ENCODE measurements at regions not wholly inside any gene's neighbourhood (a gene's known extent, or its start where the extent isn't known, plus 50 kb on each side); places are given as distances from the start of the nearest gene placed in this dataset.

DNA sequence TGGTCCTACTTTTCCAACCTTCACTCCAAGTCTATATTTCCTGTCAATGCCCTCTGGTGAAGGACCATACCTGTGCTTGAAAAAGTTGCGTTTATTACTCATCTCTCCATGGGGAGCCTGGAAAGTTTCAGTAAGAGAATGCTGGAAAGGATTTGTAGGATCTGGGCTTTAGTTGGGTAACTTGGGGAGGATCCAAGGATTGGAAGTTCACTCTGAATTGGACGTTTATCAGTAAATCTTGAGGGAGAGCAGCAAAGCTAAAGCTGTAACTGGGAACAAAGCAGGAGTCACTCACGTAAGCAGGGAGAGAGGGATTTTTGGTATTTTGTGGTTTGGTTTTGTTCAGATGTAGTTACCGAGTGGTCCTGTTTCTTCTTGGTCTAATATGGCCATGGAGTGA, 51.4 kb upstream of the NPVF start:
- no peak for ATAC-seq
- DNase-seq (ENCODE audit: missing footprints) = no peak
- intact Hi-C loops (cut with DNase I) = no loop called here

DNA sequence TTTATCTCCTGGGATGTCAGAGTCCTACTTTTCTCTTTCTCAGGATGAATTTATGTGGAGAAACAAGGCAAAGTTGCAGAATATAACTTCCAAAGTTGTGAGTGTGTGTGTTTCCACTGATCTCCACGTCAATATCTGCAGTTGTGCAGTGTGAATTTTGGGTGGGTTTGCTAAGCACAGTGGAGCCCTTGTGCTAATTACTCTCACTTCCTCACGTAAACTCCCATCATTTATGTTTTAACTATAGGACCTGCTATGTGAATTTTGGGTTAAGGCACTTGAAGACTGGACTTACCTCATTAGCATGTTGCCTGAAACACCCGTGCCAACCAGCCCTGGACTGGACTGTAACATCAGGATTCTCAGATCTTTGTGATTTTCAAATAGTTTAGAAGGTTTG, 51.9 kb upstream of the NPVF start:
- DNase-seq (ENCODE audit: missing footprints) = no peak
- no peak for ATAC-seq
- intact Hi-C loops (cut with DNase I) = no loop called here

DNA sequence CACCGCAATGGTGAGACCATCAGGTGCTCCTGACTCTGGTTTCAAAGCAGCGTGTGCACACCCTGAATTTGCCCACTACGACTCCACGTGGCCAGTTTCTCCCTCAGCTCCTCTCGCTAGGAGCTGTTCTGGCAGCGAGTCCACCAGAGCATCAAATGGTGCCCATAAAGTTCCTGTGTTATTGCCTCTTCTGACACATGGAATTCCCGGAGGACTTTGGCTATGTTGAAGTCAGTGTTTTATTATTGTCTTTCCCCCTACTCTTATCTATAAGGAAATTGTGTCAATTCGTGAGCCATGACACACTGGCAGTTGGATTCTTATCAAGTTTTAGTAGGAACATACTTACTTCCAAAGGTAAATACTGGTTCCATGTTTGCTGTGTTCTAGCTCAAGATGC, 53.9 kb upstream of the NPVF start:
- intact Hi-C loops (cut with DNase I) = no loop called here
- DNase-seq (ENCODE audit: missing footprints) = no peak
- ATAC-seq = no peak

DNA sequence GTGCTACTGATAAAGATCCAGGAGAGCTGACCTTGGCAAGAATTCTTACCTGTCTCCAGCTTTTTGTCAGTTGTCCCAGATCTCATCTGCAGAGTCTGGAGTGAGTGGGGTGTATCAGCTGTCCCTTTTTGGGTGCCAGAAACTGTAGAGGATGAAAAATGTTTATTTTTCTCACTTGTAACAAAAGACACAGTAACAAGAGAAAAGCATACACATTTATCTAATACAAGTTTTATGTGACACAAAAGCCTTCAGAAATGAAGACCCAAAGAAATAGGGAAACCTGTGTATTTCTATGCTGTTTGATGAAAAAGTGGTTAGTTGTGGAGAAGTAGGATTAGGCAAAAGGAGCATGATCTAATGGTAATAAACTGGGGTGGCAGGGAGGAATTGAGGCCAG, 58.5 kb upstream of the NPVF start:
- DNase-seq (ENCODE audit: missing footprints) (no peak), ATAC-seq (no peak)
- intact Hi-C loops (cut with DNase I) = no loop called here

DNA sequence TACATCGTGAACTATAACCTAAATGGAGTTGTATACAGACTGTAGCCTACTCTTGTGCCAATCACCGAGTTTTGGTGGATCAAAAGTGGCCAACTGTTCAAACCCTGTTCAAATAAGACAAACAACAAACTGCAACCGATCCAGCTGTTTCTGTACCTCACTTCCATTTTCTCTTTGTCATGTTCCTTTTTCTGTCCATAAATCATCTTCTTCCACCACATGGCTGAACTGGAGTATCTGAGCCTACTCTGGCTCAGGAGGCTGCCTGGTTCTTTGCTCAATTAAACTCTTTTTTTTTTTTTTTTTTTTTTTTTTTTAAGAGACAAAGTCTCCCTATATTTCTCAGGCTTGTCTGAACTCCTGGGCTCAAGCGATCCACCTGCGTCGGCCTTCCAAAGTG, 59.0 kb upstream of the NPVF start:
- intact Hi-C loops (cut with DNase I) = no loop called here
- ATAC-seq = no peak
- no peak for DNase-seq (ENCODE audit: missing footprints)

DNA sequence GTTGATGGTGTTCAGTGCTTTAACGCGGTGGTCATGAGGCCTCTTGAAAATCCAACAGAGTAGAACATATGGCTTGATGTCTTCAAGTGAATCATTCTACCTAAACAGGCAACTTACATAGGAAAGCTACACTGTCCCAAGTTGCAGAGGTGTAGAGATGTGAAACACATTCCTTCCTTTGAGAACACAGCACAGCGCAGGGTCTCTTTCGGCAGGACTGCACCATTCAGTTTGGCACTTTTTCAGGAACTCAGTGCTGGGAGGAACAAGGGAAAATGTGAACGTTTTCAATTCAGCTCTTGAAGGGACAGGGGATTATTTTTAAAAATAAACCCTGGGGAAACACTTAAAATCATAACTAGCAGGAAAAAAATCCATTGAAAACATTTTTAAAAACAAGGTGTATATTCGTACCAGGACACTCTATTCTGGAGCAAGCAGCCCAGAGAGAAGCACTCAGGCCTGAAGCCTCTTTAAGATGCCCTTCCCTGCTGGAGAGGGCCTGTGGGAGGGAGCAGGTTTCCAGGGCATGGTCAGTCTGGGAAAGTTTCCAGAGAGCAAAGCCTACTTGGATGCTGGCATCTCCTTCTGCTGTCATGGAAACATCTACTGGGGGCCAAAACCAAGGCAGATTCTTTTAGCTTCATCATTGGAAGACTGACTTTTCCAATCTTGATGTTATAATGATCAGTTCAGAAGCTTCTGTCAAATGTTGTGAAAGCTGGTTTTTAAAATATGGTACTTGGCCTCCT, 60.4 kb upstream of the NPVF start:
- intact Hi-C loops (cut with DNase I) = no loop called here
- ATAC-seq (peak; percentile 31), DNase-seq (ENCODE audit: missing footprints) (no peak)

DNA sequence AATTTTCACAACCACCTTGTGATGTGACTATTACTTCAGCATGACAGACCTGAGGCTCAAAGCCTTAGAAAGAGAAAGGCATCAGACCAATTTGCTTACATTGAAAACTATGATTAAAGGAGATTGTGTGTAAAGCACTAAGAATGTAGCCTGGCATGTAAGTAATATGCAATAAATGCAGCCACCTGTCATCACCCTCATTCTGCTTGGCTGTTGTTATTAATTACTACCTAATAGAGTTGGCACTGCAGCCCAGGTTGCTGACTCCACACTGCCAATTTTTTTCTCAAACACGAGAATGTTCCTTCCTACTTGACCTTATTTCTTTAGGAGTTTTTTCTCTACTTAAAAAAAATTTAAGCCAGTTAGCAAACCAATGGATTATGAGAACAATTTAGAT, 61.2 kb upstream of the NPVF start:
- intact Hi-C loops (cut with DNase I) = no loop called here
- DNase-seq (ENCODE audit: missing footprints) = no peak
- no peak for ATAC-seq

DNA sequence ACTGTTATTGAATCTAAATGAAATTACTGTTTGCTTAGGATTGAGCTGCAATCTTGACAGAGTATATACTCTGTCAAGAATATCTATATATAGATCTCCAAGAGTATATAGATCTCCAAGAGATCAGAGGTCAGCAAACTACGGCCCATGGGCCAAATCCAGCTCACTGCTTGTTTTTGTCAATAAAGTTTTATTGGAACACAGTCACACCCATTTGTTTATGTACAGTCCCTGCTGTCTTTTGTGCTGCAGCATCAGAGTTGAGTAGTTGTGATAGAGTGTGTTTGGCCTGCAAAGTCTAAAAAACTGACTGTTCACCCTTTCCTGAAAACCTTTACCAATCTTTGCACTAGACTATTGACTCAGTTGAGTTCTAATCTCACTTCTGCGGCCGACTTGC, 66.3 kb upstream of the NPVF start:
- intact Hi-C loops (cut with DNase I) = no loop called here
- no peak for DNase-seq (ENCODE audit: missing footprints)

DNA sequence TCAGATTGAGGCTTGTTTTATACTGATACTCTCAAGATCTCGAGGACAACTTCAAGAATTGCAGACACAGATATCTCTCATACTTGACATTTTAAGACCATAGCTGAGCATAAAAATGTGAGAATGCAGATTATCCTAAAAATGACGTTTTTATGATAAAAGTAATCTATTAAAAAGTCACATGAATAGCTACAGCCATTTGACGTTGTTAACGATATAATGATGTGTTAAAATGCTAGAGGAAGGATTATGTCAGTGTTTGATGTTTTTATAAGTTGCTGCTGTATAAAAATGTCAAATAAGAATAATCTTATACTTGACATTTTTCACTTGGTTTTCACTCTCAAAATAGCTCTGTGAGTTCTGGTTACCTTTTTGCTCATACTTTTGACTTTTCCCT, 67.1 kb upstream of the NPVF start:
- DNase-seq (ENCODE audit: missing footprints) (no peak), ATAC-seq (no peak)
- intact Hi-C loops (cut with DNase I) = no loop called here

More for the DNA sequence above, 66.3 kb upstream of the NPVF start:
- ATAC-seq = no peak

DNA sequence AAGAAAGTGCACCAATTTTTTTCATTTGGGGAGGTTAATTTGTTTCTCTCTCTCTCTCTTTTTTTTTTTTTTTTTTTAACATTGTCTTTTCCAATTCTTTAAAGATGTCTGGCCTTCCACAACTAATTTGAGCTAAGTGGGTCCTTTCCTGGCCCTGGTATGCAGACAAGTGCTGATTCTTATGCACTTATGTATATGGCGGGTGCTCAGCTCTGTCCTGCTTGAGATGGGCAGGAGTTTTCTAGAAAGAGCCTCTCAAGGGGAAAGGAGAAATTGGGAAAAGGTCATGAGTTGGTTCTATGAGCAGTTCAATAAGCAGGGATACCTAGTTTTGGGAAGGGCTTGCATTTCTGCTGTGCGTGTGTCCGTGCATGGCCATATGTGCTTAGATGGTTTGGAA, 67.8 kb upstream of the NPVF start:
- ATAC-seq (no peak), DNase-seq (ENCODE audit: missing footprints) (no peak)
- intact Hi-C loops (cut with DNase I) = no loop called here

DNA sequence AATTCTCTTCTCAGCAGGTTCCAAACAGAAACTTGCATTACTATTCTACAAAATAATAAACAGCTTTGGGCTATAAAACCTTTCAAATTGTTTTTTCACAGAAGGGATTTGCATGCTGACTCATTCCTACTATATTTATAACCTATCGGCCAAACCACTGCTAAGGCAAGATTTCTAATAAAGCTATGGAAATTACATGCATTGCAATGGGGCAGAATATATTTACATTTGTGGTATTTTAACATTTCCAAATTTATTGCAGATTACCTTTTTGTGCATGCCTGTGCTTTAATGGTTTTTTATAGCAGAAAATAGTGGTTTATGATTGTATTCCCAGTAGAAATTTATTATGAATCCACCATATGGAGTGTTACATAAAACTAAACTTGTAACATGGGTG, 69.0 kb upstream of the NPVF start:
- intact Hi-C loops (cut with DNase I) = no loop called here
- ATAC-seq = no peak
- no peak for DNase-seq (ENCODE audit: missing footprints)

DNA sequence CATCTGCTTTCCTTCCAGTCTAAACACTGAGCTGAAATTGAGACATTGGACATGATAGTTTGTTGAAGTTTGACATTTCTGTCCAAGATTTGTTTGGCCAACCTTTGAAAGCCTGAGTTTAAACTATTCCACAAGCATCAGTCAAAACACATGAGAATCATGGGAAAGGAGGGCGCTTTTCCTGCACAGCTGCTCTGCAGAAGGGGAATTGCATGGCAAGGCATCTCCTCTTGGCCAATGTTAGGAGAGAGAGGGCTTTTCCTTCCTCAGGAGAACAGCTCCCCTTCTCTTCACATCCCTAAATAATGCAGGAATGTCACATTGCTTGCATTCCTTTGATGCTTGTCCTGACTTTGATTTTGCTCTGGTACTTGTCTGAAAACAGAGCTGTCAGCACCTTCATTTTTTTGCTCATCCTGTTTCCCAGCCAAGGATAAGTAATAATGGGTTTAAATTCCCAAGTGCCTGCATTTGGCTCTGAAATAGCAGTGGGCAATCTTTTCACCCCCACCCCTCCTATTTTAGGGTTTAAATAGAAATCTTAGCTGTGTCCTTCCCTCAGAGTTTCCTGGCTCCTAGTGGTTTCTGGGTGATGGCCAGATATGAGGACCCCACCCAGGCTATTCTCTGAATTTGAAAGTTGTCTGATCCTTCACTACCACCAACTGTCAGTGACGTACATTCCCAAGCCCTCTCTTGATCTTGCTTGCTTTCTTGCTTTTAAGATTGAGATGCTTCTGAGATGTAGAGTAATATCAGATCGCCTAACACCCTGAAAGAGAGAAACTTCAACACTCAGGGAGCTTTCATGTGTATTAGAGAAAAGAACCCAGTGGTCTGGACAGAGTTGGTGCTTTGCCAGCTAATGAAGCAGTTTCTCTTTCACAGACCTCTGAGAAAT, 75.2 kb upstream of the NPVF start:
- DNase-seq (ENCODE audit: missing footprints) (no peak), ATAC-seq (peak; percentile 54)
- intact Hi-C loops (cut with DNase I) = no loop called here

DNA sequence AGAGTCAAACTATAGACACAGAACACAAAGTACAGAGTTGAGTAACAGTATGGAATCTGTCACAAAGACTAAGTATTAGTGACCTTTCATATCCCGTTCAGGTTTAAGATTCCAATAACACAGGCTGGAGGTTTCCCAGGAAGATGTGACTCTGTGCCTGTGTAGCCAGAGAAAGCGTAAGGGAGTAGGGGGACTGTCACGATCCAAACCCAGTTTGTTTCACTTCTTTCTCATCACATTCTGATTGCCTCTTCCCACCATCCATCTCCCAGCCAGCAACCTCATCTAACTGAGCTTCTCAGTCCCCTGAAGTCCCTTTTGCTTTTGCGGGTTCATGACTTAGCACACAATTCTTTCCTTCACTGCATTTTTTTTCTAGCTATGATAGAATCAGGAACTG, 76.4 kb upstream of the NPVF start:
- DNase-seq (ENCODE audit: missing footprints) (no peak), ATAC-seq (no peak)
- intact Hi-C loops (cut with DNase I) = no loop called here

DNA sequence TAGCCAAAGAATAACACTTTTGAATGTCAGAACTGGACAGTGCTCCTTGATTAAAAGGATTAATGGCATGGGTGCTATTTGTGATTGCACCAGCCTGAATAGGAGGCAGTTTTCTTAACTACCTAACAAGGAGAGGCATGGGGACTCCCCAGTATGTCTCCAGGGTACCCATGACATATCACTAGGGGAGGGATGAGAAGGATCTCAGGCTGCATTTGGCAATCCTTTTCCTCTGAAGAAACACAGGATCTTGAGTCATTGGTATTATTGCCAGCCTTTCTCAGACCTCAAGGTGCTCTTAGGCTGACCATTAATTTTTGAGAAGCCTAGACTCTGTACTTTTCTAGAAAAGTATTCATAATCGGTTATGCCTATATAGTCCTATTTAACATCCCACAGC, 77.5 kb upstream of the NPVF start:
- no peak for ATAC-seq
- DNase-seq (ENCODE audit: missing footprints) = no peak
- intact Hi-C loops (cut with DNase I) = no loop called here

DNA sequence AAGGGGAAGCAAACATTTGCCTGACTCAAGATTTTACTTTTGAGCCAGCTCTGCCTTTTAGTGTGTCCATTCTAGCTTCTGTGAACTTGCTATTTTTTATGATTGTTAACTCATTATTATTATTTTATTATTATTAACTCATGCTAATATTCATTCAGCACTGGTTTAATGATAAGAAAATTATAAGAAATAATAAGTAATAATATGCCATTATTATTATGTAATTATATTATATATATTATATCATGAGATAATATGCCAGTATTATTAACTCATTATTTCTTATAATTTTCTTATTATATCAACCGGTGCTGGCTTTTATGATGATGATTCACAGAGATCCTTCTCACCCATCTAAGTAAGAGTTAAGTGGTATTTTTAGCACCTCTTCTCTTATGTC, 79.3 kb upstream of the NPVF start:
- intact Hi-C loops (cut with DNase I) = no loop called here
- ATAC-seq = no peak

DNA sequence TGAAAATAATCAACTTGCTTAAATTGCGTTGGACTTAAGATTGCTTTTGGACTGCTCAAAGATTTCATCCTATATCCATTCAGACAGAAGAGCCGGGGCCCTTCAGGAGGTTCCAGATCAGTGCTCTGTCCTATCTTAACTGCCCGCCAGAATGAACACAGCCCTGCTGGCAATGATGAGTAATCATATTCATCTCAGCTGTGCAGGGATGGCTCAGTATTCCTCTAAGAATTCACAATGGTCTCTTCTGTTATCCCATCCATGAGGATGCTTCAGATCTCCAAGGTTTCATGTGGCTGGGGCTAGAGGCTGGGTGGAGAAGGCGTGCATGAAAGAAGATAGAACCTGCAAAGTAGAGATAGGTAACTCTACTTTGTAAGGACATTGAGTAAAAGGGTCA, 80.0 kb upstream of the NPVF start:
- DNase-seq (ENCODE audit: missing footprints) (no peak), ATAC-seq (no peak)
- intact Hi-C loops (cut with DNase I) = no loop called here

More for the DNA sequence above, 79.3 kb upstream of the NPVF start:
- no peak for DNase-seq (ENCODE audit: missing footprints)

DNA sequence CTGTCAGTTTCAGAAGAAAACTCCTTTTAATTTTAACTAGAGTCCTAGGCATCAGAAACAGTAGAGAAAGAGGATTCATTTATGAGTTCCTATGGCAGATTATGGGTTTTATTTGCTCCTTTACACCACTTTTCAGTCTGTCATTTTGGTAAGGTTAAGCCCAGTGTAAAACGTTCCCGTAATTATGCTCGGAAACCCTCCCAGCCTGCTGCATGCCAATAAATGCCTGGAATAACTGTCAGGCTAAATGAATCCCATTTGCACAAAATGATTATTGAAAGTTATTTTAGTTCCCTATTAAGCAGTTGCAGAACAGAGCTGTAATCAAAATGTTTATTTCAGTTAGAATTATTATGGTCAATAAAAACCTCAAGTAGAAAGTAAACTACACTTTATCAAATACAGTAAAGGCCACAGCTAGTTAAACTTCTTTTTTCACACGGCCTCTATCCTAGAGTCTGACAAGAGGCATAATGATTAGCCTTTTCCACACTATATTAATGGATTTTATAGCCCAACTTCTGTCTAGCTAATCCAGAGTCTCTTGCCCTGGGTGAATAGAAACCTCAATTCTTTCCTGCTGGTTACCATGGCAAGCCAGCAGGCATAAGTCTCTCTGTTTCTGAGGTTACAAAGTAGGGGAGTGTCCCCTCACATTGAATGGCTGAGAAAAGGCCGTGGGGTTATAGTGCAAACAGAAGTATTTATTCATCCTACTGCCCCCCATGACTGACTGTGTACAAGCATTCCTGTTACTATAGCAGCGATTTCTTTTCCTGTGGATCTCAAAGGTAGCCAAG, 80.8 kb upstream of the NPVF start:
- DNase-seq (ENCODE audit: missing footprints) = no peak
- intact Hi-C loops (cut with DNase I) = no loop called here
- no peak for ATAC-seq

DNA sequence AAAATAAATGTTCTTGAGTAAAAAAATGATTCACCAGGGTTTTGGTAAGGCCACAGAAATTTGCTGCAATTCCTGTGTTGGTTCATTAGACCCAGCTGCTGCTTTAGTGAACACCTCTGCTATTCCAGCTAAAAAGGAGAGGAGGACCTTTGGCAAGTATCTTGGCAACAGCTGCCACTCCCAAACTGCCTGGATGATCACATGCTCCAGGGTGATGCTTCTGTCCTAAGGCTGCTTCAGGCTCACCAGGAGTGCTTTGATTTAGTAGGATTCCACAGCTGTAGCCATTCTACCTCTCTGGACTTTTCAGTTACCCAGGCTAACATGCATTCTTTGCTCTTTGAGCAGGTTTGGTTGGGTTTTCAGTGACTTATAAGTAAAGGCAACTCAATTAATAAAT, 82.6 kb upstream of the NPVF start:
- intact Hi-C loops (cut with DNase I) = no loop called here
- no peak for ATAC-seq
- DNase-seq (ENCODE audit: missing footprints) = no peak

DNA sequence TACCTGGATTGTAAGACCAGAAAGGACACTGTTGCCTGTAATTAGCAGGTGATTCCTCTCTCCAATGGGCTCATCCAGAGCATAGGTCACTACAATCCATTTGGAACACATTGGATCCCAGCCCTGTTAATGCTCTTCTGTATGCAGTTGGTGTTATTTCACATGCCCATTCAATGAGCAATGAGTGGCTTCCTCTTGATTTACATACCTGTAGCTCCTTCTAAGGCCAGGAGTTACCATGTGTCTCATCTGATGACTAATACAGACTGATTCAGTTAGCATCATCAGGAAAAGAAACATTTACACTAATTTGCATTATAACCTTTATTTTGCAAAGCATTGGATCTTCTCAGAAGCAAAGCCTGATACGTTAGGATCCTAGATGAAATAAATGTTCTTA, 83.1 kb upstream of the NPVF start:
- ATAC-seq (no peak), DNase-seq (ENCODE audit: missing footprints) (no peak)
- intact Hi-C loops (cut with DNase I) = no loop called here

DNA sequence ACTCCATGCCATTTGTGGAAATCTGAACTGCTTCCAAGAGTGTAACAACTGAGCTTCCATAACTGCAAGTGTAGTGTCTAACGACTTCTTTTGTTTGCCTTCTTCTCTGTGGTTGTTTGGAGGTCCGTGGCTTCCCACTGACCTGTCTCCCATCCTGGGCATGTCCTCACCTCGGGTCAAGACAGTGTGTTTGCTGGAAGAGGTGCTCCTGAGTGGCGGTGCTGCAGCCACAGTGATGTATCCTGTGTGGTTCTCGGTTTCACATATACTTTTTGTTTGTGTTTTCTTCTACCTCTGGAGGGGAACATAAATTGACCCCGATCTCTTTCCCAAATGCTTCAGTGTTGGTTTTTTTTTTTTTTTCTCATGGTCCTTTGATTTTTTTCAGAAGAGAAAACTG, 84.7 kb upstream of the NPVF start:
- DNase-seq (ENCODE audit: missing footprints) (no peak), ATAC-seq (no peak)
- intact Hi-C loops (cut with DNase I) = no loop called here

Data from Right ventricle myocardium inferior (tissue), 1 donor.